Bronchial epithelial cell (primary cell): ENCODE measurements at regions not wholly inside any gene's neighbourhood (a gene's known extent, or its start where the extent isn't known, plus 50 kb on each side); places are given as distances from the start of the nearest gene placed in this dataset.
A peak's percentile ranks its signal among the peaks of the same experiment; 100 is the strongest.

Experiments used
- DNase-seq: peaks from one replicate; pipeline ENCODE4 v3.0.0-alpha.2; 2010; ENCODE audit warnings: low read depth
- FAIRE-seq: peaks from 2 replicates; lab custom pipeline; 2011; peaks lifted over from hg19 to GRCh38; lab: Jason Lieb, UNC
- H3K27me3 ChIP-seq: 2 replicates; pipeline ENCODE4 v1.5.1; 2011; ENCODE audit warnings: low read length; ENCODE audit not compliant: control insufficient read depth, insufficient read depth
- H3K36me3 ChIP-seq: 2 replicates; pipeline ENCODE4 v1.5.1; 2011; ENCODE audit warnings: low read length; ENCODE audit not compliant: control insufficient read depth, insufficient read depth
- H3K4me3 ChIP-seq: 2 replicates; pipeline ENCODE4 v1.5.1; 2011; ENCODE audit warnings: mild to moderate bottlenecking, low read depth, low read length, control low read depth
- TF ChIP-seq, protein P1 (sequence below): IDR thresholded peaks from 2 replicates; pipeline ENCODE4 v1.5.1; 2011; ENCODE audit warnings: mild to moderate bottlenecking, moderate library complexity, low read length, control low read depth, inconsistent platforms; ENCODE audit not compliant: insufficient read depth, severe bottlenecking

DNA sequence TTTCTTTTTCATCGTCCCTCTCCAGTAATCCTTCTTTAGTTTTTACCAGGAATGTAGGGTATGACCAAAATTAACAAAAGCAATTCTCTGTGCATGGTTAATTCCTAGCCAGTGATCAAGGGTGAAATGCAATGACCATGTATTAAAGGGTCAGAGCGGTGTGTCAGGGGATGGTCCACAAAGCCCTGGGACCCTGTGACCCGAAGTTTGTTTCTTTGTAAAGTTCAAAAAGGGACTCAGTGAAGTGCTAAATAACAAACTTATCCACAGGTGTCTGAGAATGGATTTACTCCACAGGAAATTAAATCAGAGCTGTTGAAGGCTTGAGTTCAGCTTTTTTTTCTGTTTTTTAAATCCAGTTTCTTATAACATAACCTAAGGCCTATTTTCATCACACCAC is 375.7 kb downstream of the GJA1 start:
- no peaks in the 10 kb centered on the region for H3K27me3 ChIP-seq
- no peaks in the 10 kb centered on the region for H3K36me3 ChIP-seq
- TF ChIP-seq, protein P1, sequence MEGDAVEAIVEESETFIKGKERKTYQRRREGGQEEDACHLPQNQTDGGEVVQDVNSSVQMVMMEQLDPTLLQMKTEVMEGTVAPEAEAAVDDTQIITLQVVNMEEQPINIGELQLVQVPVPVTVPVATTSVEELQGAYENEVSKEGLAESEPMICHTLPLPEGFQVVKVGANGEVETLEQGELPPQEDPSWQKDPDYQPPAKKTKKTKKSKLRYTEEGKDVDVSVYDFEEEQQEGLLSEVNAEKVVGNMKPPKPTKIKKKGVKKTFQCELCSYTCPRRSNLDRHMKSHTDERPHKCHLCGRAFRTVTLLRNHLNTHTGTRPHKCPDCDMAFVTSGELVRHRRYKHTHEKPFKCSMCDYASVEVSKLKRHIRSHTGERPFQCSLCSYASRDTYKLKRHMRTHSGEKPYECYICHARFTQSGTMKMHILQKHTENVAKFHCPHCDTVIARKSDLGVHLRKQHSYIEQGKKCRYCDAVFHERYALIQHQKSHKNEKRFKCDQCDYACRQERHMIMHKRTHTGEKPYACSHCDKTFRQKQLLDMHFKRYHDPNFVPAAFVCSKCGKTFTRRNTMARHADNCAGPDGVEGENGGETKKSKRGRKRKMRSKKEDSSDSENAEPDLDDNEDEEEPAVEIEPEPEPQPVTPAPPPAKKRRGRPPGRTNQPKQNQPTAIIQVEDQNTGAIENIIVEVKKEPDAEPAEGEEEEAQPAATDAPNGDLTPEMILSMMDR, result no peak
- FAIRE-seq (no peak), DNase-seq (no peak)
- H3K4me3 ChIP-seq, result no peak overlapping the region

DNA sequence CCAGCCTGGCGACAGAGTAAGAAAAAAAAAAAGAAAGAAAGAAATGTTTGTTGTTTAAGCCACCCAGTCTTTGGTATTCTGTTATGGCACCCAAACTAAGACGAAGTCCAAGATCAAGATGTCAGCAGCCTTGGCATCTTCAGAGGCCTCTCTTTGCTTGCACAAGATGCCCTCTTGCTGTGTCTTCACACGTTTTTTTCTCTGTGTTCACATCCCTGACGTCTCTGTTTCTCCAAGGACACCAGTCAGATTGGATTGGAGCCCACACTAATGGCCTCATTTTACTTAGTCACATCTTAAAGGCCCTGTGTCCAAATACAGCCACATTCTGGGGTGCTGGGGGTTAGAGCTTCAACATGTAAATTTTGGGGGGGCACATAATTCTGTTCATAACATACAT is 380.9 kb downstream of the GJA1 start:
- TF ChIP-seq, protein P1, result no peak
- Histone ChIP-seq H3K36me3 (no peaks in the 10 kb centered on the region), H3K4me3 (no peak overlapping the region), H3K27me3 (no peaks in the 10 kb centered on the region)
- no peak for FAIRE-seq
- no peak for DNase-seq

DNA sequence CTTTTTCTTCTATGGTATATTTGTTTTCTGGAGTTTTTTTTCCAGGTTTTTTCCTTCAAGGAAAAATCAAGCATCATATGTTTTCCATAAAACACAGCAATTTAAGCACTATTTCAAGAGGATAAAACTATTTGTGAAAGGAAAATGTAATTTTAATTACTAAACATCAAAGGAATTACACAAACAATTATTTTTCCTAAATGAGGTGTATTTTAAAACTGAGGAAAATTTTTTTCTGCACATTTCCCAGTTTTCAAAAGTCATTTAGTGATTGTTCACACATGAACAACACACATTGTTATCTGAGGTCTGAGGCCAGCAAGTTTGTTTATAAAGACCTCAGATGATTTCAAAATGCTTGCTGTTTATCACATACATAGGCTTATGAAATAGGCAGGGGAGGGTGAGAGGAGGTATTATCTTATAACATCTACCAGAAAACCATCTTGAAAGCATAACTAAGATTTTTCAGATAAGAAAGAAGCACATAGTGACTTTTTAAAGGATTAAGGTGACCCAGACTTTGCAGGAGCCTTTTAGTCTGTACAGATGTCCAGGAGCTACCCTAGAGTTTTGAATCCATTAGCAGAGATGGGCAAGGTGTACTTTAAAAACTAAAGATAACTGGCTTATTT is 381.6 kb downstream of the GJA1 start:
- FAIRE-seq, result no peak
- no peaks in the 10 kb centered on the region for H3K27me3 ChIP-seq

DNA sequence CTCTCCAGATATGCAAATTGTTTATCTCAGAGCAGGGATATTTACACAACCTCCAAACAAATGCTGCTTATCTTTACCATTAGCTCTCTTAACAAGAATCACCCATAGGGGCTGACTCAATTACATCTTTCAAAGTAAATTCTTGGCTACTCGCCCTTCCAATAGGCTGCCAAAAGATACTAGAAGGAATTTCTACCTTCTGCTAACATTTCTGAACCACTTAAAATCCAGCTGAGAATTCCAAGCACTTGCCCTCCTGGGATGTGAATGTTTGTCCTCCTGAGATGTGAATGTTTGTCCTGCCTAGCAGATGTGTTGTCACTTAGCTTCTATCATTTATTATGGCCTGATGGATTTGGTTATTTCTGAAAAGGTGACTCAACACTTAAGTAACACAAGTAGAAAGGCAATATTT is 388.0 kb downstream of the GJA1 start:
- DNase-seq (peak; percentile 28), FAIRE-seq (no peak)
- Histone ChIP-seq H3K27me3 (no peaks in the 10 kb centered on the region), H3K36me3 (no peaks in the 10 kb centered on the region), H3K4me3 (no peak overlapping the region)
- TF ChIP-seq, protein P1, result no peak

More for the DNA sequence above, 381.6 kb downstream of the GJA1 start:
- TF ChIP-seq, protein P1, result no peak
- DNase-seq, result no peak
- no peak overlapping the region for H3K4me3 ChIP-seq
- H3K36me3 ChIP-seq, result no peaks in the 10 kb centered on the region

DNA sequence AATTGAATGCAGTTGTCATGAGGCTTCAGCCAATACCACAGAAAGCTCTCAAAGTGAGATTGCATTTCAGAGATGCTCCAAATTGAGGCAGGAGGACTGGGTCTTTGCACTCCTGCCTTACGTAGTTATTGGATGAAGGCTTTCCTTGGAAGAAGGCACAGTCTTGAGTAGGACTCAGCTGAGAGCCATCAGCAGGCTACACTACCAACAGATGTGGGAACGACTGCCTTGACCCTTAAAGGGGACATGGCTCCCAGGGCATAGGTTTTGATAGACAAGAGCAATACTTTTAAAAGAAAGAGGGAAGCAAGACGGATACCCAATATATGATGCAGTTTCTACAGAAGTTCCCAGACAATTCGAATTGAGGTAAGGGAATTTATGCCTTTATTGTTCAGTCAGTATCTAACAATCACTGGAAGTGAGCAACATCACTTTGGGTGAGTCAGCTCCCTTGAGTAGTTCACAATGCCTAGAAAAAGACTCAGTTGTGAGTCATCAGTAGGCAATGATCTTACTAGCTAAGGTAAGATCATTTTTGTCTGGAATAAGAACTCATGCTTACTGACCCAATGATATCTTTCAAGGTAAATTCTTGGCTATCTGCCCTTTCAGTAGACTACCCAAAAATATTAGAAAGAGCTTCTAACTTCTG is 390.8 kb downstream of the GJA1 start:
- FAIRE-seq (no peak), DNase-seq (peak; percentile 99)
- TF ChIP-seq, protein P1, result no peak
- Histone ChIP-seq H3K27me3 (no peaks in the 10 kb centered on the region), H3K36me3 (no peaks in the 10 kb centered on the region), H3K4me3 (no peak overlapping the region)
